ENCODE measurements at regions not wholly inside any gene's neighbourhood (a gene's known extent, or its start where the extent isn't known, plus 50 kb on each side); places are given as distances from the start of the nearest gene placed in this dataset.

DNA sequence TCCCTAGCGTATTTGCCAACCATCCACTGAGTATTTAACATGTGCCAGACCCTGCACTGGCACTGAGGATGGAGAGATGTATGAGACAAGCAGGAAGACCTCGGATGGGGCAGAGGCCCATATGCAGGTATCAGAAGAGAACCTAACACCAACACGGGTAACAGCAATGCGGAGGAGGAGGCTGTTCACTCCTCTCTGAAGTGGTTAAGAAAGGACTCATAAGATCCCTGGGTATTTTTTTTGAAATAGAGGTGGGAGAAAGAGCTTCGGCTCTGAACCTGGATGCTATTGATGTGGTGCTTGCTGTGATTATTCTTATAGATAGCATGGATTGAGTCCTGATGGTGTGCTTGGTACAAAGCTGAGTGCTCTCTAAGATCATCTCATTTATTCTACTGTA lies 418.3 kb downstream of the LPIN1 start:
- TF ChIP-seq, protein P1, sequence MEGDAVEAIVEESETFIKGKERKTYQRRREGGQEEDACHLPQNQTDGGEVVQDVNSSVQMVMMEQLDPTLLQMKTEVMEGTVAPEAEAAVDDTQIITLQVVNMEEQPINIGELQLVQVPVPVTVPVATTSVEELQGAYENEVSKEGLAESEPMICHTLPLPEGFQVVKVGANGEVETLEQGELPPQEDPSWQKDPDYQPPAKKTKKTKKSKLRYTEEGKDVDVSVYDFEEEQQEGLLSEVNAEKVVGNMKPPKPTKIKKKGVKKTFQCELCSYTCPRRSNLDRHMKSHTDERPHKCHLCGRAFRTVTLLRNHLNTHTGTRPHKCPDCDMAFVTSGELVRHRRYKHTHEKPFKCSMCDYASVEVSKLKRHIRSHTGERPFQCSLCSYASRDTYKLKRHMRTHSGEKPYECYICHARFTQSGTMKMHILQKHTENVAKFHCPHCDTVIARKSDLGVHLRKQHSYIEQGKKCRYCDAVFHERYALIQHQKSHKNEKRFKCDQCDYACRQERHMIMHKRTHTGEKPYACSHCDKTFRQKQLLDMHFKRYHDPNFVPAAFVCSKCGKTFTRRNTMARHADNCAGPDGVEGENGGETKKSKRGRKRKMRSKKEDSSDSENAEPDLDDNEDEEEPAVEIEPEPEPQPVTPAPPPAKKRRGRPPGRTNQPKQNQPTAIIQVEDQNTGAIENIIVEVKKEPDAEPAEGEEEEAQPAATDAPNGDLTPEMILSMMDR (IDR thresholded peaks at IDR 0.05) = no peak
- no peak for TF ChIP-seq EZH2 (IDR thresholded peaks at IDR 0.05)
